ENCODE measurements at regions not wholly inside any gene's neighbourhood (a gene's known extent, or its start where the extent isn't known, plus 50 kb on each side); places are given as distances from the start of the nearest gene placed in this dataset.

DNA sequence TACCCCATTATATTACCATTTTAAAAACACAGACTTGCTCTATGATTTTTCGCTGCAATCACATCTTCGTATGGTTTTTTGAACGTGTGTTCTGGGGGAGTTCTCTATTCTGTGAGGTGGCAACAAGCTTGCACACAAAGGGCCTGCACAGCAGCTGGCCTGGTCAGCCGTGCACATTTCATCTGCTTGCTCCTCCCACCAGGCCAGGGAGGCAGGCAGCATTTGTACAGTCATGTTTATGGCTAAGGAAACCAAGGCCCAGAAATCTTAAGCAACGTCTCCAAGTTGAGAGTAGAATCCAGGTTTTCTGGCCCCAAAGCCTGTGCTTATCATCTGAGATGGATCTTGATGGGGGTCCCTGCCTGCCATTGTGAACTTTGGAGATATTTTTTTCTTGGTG lies 106.4 kb upstream of the SMIM21 start:
- TF ChIP-seq POLR2A (IDR thresholded peaks at IDR 0.05) = no peak
- TF ChIP-seq, protein P1, sequence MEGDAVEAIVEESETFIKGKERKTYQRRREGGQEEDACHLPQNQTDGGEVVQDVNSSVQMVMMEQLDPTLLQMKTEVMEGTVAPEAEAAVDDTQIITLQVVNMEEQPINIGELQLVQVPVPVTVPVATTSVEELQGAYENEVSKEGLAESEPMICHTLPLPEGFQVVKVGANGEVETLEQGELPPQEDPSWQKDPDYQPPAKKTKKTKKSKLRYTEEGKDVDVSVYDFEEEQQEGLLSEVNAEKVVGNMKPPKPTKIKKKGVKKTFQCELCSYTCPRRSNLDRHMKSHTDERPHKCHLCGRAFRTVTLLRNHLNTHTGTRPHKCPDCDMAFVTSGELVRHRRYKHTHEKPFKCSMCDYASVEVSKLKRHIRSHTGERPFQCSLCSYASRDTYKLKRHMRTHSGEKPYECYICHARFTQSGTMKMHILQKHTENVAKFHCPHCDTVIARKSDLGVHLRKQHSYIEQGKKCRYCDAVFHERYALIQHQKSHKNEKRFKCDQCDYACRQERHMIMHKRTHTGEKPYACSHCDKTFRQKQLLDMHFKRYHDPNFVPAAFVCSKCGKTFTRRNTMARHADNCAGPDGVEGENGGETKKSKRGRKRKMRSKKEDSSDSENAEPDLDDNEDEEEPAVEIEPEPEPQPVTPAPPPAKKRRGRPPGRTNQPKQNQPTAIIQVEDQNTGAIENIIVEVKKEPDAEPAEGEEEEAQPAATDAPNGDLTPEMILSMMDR (IDR thresholded peaks at IDR 0.05) = no peak
